HG02852 (cell line): ENCODE measurements at regions not wholly inside any gene's neighbourhood (a gene's known extent, or its start where the extent isn't known, plus 50 kb on each side); places are given as distances from the start of the nearest gene placed in this dataset.
"Not testable (repeated sequence)": the region's sequence is repeated elsewhere in the genome, so short reads cannot be mapped to it uniquely, and the experiment has no call there.

Experiments used
- ATAC-seq: cut with Tn5 transposase; IDR thresholded peaks from one replicate; pipeline ENCODE4 v1.9.1; 2021; ENCODE audit warnings: mild to moderate bottlenecking, moderate library complexity; ENCODE audit not compliant: unreplicated experiment

GRCh38 chr13:58714016-58714415 is 1082.5 kb downstream of the PCDH17 start:
- not testable (repeated sequence) for ATAC-seq

- no peak for ATAC-seq
These were observed 1089.7 kb downstream of the PCDH17 start for GRCh38 chr13:58721273-58721672.

GRCh38 chr13:58728126-58728525 is 1096.6 kb downstream of the PCDH17 start:
- ATAC-seq, result no peak

- no peak for ATAC-seq
These were observed 1097.8 kb downstream of the PCDH17 start for GRCh38 chr13:58729361-58729760.

- no peak for ATAC-seq
These were observed 1113.1 kb downstream of the PCDH17 start for GRCh38 chr13:58744686-58745085.

GRCh38 chr13:58767566-58767965 is 1136.0 kb downstream of the PCDH17 start:
- ATAC-seq, result no peak

- ATAC-seq, result no peak
These were observed 1141.8 kb downstream of the PCDH17 start for GRCh38 chr13:58773280-58773859.

GRCh38 chr13:58782736-58783135 is 1151.2 kb downstream of the PCDH17 start:
- no peak for ATAC-seq

- no peak for ATAC-seq
These were observed 1161.3 kb downstream of the PCDH17 start for GRCh38 chr13:58792854-58793253.

GRCh38 chr13:58795715-58796114 is 1164.2 kb downstream of the PCDH17 start:
- no peak for ATAC-seq

GRCh38 chr13:58804832-58805231 is 1173.3 kb downstream of the PCDH17 start:
- no peak for ATAC-seq

GRCh38 chr13:58806401-58806800 is 1174.9 kb downstream of the PCDH17 start:
- ATAC-seq, result no peak

- no peak for ATAC-seq
These were observed 1192.2 kb downstream of the PCDH17 start for GRCh38 chr13:58823701-58824100.

- no peak for ATAC-seq
These were observed 1196.4 kb downstream of the PCDH17 start for GRCh38 chr13:58827904-58828303.

- no peak for ATAC-seq
These were observed 1199.3 kb downstream of the PCDH17 start for GRCh38 chr13:58830841-58831240.

GRCh38 chr13:58838615-58839014 is 1207.1 kb downstream of the PCDH17 start:
- ATAC-seq, result no peak

- ATAC-seq, result no peak
These were observed 1211.5 kb downstream of the PCDH17 start for GRCh38 chr13:58843071-58843470.

GRCh38 chr13:58843567-58843966 is 1212.0 kb downstream of the PCDH17 start:
- ATAC-seq, result no peak

- ATAC-seq, result no peak
These were observed 1218.6 kb downstream of the PCDH17 start for GRCh38 chr13:58850161-58850560.

GRCh38 chr13:58852076-58852475 is 1220.5 kb downstream of the PCDH17 start:
- ATAC-seq, result no peak

- ATAC-seq, result no peak
These were observed 1223.7 kb downstream of the PCDH17 start for GRCh38 chr13:58855283-58855682.

GRCh38 chr13:58858870-58859371 is 1227.4 kb downstream of the PCDH17 start:
- no peak for ATAC-seq

GRCh38 chr13:58865286-58865685 is 1233.7 kb downstream of the PCDH17 start:
- ATAC-seq, result no peak
